Caco-2 (cell line): ENCODE measurements at regions not wholly inside any gene's neighbourhood (a gene's known extent, or its start where the extent isn't known, plus 50 kb on each side); places are given as distances from the start of the nearest gene placed in this dataset.
"Not testable (repeated sequence)": the region's sequence is repeated elsewhere in the genome, so short reads cannot be mapped to it uniquely, and the experiment has no call there.

Experiments
- BruUV-seq: library from RNA; stranded (reverse); fragments of 400-500 nt; replicated peaks from 2 replicates; lab custom pipeline; 2021; lab: Mats Ljungman, UMichigan
- CTCF ChIA-PET: fragments of 300-600 bp; sonication (Branson Sonifier 250); formaldehyde crosslinking; loops from one replicate; lab custom pipeline; 2022; ENCODE audit warnings: antibody characterized with exemption; lab: Charles Lee
- POLR2A ChIA-PET: fragments of 300-600 bp; sonication (Branson Sonifier 250); formaldehyde crosslinking; loops from one replicate; lab custom pipeline; 2022; ENCODE audit warnings: antibody characterized with exemption; lab: Charles Lee
- DNase-seq, 2 experiments: peaks; one replicate each; pipeline versions ENCODE4 v3.0.0 to v3.0.0-alpha.2; 2020 to 2022
- H3K27me3 ChIP-seq: replicated peaks from 2 replicates; pipeline ENCODE4 v1.6.0; 2011; ENCODE audit warnings: low read length; ENCODE audit not compliant: control insufficient read depth, insufficient read depth
- H3K36me3 ChIP-seq: 2 replicates; pipeline ENCODE4 v1.5.1; 2011; ENCODE audit warnings: low read length; ENCODE audit not compliant: control insufficient read depth, insufficient read depth
- H3K4me1 ChIP-seq: fragments of 250-450 bp; sonication (Bioruptor Pico); 2 replicates; pipeline ENCODE4 v1.5.1; 2020; ENCODE audit warnings: mild to moderate bottlenecking
- H3K4me3 ChIP-seq: 2 replicates; pipeline ENCODE4 v1.5.1; 2011; ENCODE audit warnings: low read depth, mild to moderate bottlenecking, control low read depth, low read length
- H3K9me3 ChIP-seq: fragments of 250-450 bp; sonication (Bioruptor Pico); 2 replicates; pipeline ENCODE4 v1.5.1; 2020; ENCODE audit warnings: mild to moderate bottlenecking, moderate library complexity
- H3K27ac Mint-ChIP-seq: one replicate; pipeline ENCODE4 v1.8.0; 2022; ENCODE audit warnings: mixed read lengths; ENCODE audit not compliant: unreplicated experiment
- H3K27me3 Mint-ChIP-seq: one replicate; pipeline ENCODE4 v1.8.0; 2022; ENCODE audit warnings: mixed read lengths; ENCODE audit not compliant: insufficient read depth, unreplicated experiment
- H3K36me3 Mint-ChIP-seq: one replicate; pipeline ENCODE4 v1.8.0; 2022; ENCODE audit warnings: mild to moderate bottlenecking, mixed read lengths; ENCODE audit not compliant: insufficient read depth, unreplicated experiment
- H3K4me1 Mint-ChIP-seq: one replicate; pipeline ENCODE4 v1.8.0; 2022; ENCODE audit warnings: low read depth, mixed read lengths; ENCODE audit not compliant: unreplicated experiment
- H3K4me3 Mint-ChIP-seq: one replicate; pipeline ENCODE4 v1.8.0; 2022; ENCODE audit warnings: mild to moderate bottlenecking, moderate library complexity, mixed read lengths; ENCODE audit not compliant: unreplicated experiment
- H3K9me3 Mint-ChIP-seq: one replicate; pipeline ENCODE4 v1.8.0; 2022; ENCODE audit warnings: mixed read lengths; ENCODE audit not compliant: unreplicated experiment
- intact Hi-C: fragments of 100-400 bp; cut with micrococcal nuclease; formaldehyde crosslinking; loops from one replicate; pipeline ENCODE4 v1.10.0; 2022; ENCODE audit not compliant: unreplicated experiment
- TF ChIP-seq, protein P1 (sequence below), 2 experiments: fragments of 200-600 bp in 1 of 2; IDR thresholded peaks; 1 replicate in 1 of 2; 2 replicates in 1 of 2; pipeline versions ENCODE4 v1.5.1 to v1.8.0; 2011 to 2022; ENCODE audit warnings: antibody characterized with exemption in 1 of 2, control low read depth in 1 of 2, inconsistent platforms in 1 of 2, low read depth in 1 of 2, low read length in 1 of 2, mild to moderate bottlenecking in 1 of 2, moderate library complexity in 1 of 2; ENCODE audit not compliant: insufficient read depth in 1 of 2, severe bottlenecking in 1 of 2, unreplicated experiment in 1 of 2

GRCh38 chr4:124932447-124932846 is 219.9 kb upstream of the ANKRD50 start:
- Mint-ChIP-seq H3K9me3 (no peaks in the 10 kb centered on the region), H3K36me3 (no peaks in the 10 kb centered on the region), H3K4me3 (no peak overlapping the region), H3K27me3 (no peaks in the 10 kb centered on the region), H3K27ac (no peak overlapping the region), H3K4me1 (no peaks in the 10 kb centered on the region)
- Histone ChIP-seq H3K9me3 (no peaks in the 10 kb centered on the region), H3K36me3 (no peaks in the 10 kb centered on the region), H3K27me3 (no peaks in the 10 kb centered on the region), H3K4me3 (no peak overlapping the region), H3K4me1 (no peaks in the 10 kb centered on the region)
- BruUV-seq, result no TSS peak
- ChIA-PET POLR2A (no interaction called here), CTCF (no interaction called here)
- TF ChIP-seq, protein P1, sequence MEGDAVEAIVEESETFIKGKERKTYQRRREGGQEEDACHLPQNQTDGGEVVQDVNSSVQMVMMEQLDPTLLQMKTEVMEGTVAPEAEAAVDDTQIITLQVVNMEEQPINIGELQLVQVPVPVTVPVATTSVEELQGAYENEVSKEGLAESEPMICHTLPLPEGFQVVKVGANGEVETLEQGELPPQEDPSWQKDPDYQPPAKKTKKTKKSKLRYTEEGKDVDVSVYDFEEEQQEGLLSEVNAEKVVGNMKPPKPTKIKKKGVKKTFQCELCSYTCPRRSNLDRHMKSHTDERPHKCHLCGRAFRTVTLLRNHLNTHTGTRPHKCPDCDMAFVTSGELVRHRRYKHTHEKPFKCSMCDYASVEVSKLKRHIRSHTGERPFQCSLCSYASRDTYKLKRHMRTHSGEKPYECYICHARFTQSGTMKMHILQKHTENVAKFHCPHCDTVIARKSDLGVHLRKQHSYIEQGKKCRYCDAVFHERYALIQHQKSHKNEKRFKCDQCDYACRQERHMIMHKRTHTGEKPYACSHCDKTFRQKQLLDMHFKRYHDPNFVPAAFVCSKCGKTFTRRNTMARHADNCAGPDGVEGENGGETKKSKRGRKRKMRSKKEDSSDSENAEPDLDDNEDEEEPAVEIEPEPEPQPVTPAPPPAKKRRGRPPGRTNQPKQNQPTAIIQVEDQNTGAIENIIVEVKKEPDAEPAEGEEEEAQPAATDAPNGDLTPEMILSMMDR (IDR thresholded peaks at IDR 0.05; ENCODE audit: insufficient read depth in 1 of 2, low read depth in 1 of 2, low read length in 1 of 2, severe bottlenecking in 1 of 2, unreplicated experiment in 1 of 2), result no peak
- no peak for DNase-seq
- intact Hi-C loops, result no loop called here

GRCh38 chr4:124931050-124931449 is 218.5 kb upstream of the ANKRD50 start:
- H3K9me3 ChIP-seq, result no peaks in the 10 kb centered on the region
- intact Hi-C loops, result no loop called here
- TF ChIP-seq, protein P1 (IDR thresholded peaks at IDR 0.05; ENCODE audit: insufficient read depth in 1 of 2, low read depth in 1 of 2, low read length in 1 of 2, severe bottlenecking in 1 of 2, unreplicated experiment in 1 of 2), result no peak
- H3K27me3 Mint-ChIP-seq, result no peaks in the 10 kb centered on the region
- ChIA-PET POLR2A (no interaction called here), CTCF (no interaction called here)
- H3K36me3 Mint-ChIP-seq, result no peaks in the 10 kb centered on the region
- no peaks in the 10 kb centered on the region for H3K4me1 Mint-ChIP-seq
- no peaks in the 10 kb centered on the region for H3K4me1 ChIP-seq
- H3K9me3 Mint-ChIP-seq, result no peaks in the 10 kb centered on the region
- no peak overlapping the region for H3K27ac Mint-ChIP-seq
- no peak for DNase-seq
- H3K4me3 Mint-ChIP-seq, result no peak overlapping the region
- no peaks in the 10 kb centered on the region for H3K27me3 ChIP-seq
- no peaks in the 10 kb centered on the region for H3K36me3 ChIP-seq
- no peak overlapping the region for H3K4me3 ChIP-seq
- BruUV-seq, result no TSS peak

DNA sequence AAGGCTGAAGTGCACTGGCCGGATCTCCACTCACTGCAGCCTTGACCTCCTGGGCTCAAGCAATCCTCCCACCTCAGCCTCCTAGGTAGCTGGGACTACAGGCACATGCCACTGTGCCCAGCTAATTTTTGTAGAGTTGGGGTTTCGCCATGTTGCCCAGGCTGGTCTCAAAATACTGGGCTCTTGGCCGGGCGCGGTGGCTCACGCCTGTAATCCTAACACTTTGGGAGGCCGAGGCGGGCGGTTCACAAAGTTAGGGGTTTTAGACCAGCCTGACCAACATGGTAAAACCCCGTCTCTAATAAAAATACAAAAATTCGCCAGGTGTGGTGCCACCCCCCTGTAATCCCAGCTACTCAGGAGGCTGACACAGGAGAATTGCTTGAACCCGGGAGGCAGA is 210.2 kb upstream of the ANKRD50 start:
- H3K4me1 ChIP-seq, H3K27me3 ChIP-seq, POLR2A ChIA-PET, DNase-seq, H3K9me3 Mint-ChIP-seq, H3K4me1 Mint-ChIP-seq, CTCF ChIA-PET, H3K4me3 ChIP-seq, H3K36me3 ChIP-seq, intact Hi-C loops, BruUV-seq, H3K4me3 Mint-ChIP-seq, H3K9me3 ChIP-seq, H3K27ac Mint-ChIP-seq, H3K36me3 Mint-ChIP-seq, H3K27me3 Mint-ChIP-seq: not testable (repeated sequence)

GRCh38 chr4:124918559-124919122 is 206.1 kb upstream of the ANKRD50 start:
- no peaks in the 10 kb centered on the region for H3K4me1 ChIP-seq
- no peaks in the 10 kb centered on the region for H3K9me3 Mint-ChIP-seq
- ChIA-PET CTCF (no interaction called here), POLR2A (no interaction called here)
- no TSS peak for BruUV-seq
- H3K4me3 ChIP-seq, result no peak overlapping the region
- H3K27me3 ChIP-seq, result no peaks in the 10 kb centered on the region
- no peak overlapping the region for H3K27ac Mint-ChIP-seq
- no peaks in the 10 kb centered on the region for H3K27me3 Mint-ChIP-seq
- H3K4me1 Mint-ChIP-seq, result no peaks in the 10 kb centered on the region
- no peaks in the 10 kb centered on the region for H3K36me3 Mint-ChIP-seq
- H3K36me3 ChIP-seq, result no peaks in the 10 kb centered on the region
- intact Hi-C loops, result no loop called here
- H3K9me3 ChIP-seq, result no peaks in the 10 kb centered on the region
- DNase-seq, result no peak
- H3K4me3 Mint-ChIP-seq, result no peak overlapping the region
- TF ChIP-seq, protein P1 (IDR thresholded peaks at IDR 0.05; ENCODE audit: insufficient read depth in 1 of 2, low read depth in 1 of 2, low read length in 1 of 2, severe bottlenecking in 1 of 2, unreplicated experiment in 1 of 2), result no peak
